GM12878 (cell line): ENCODE measurements at regions not wholly inside any gene's neighbourhood (a gene's known extent, or its start where the extent isn't known, plus 50 kb on each side); places are given as distances from the start of the nearest gene placed in this dataset.

Experiments used
- ATAC-seq: fragments of 200-7000 bp; cut with Tn5 transposase; 3 replicates; pipeline ENCODE4 v1.9.1; 2020; ENCODE audit warnings: mild to moderate bottlenecking, moderate library complexity
- BruUV-seq: library from RNA; stranded (reverse); fragments of 400-500 nt; replicated peaks from 2 replicates; lab custom pipeline; 2021; lab: Mats Ljungman, UMichigan
- CTCF ChIA-PET: fragments of 300-600 bp; sonication (Branson Sonifier 250); formaldehyde crosslinking; extraction: SDS; loops from one replicate; lab custom pipeline; 2021; ENCODE audit warnings: inconsistent platforms; lab: Yijun Ruan, JAX
- POLR2A ChIA-PET: fragments of 350-600 bp; formaldehyde crosslinking; extraction: SDS; loops from one replicate; lab custom pipeline; 2021; ENCODE audit warnings: inconsistent platforms; lab: Charles Lee
- RAD21 ChIA-PET: fragments of 300-600 bp; sonication (Branson Sonifier 250); formaldehyde crosslinking; loops from one replicate; lab custom pipeline; 2023; ENCODE audit warnings: antibody characterized with exemption; ENCODE audit not compliant: unreplicated experiment; lab: Charles Lee
- SMC1A ChIA-PET: fragments of 300-600 bp; sonication (Branson Sonifier 250); formaldehyde crosslinking; loops from one replicate; lab custom pipeline; 2023; ENCODE audit not compliant: unreplicated experiment, uncharacterized antibody; lab: Charles Lee
- DNase-seq: peaks from one replicate; pipeline ENCODE4 v3.0.0-alpha.2; 2011; ENCODE audit warnings: low read depth, low spot score
- FAIRE-seq: peaks from 3 replicates; lab custom pipeline; 2011; peaks lifted over from hg19 to GRCh38; lab: Jason Lieb, UNC
- H2AFZ ChIP-seq: 2 replicates; pipeline ENCODE4 v1.6.0; 2011; ENCODE audit warnings: low read depth, low read length, control low read depth; ENCODE audit not compliant: control insufficient read depth
- H3K27ac ChIP-seq: 2 replicates; pipeline ENCODE4 v1.5.1; 2011; ENCODE audit warnings: control low read depth; ENCODE audit not compliant: control insufficient read depth, insufficient read depth
- H3K27me3 ChIP-seq, 2 experiments: replicated peaks in 1 of 2; 2 replicates each; pipeline versions ENCODE4 v1.6.0 to v1.6.1; 2011; ENCODE audit warnings: low read length in 1 of 2; ENCODE audit not compliant: control insufficient read depth in 2 of 2, insufficient read depth in 2 of 2
- H3K36me3 ChIP-seq, 2 experiments: 2 replicates each; pipeline ENCODE4 v1.5.1; 2011; ENCODE audit warnings: low read length in 1 of 2; ENCODE audit not compliant: control insufficient read depth in 2 of 2, insufficient read depth in 2 of 2
- H3K4me1 ChIP-seq: 2 replicates; pipeline ENCODE4 v1.6.1; 2011; ENCODE audit warnings: mild to moderate bottlenecking, low read length, moderate library complexity, mixed read lengths; ENCODE audit not compliant: control insufficient read depth, insufficient read depth
- H3K4me2 ChIP-seq: 2 replicates; pipeline ENCODE4 v1.6.0; 2011; ENCODE audit warnings: control low read depth; ENCODE audit not compliant: control insufficient read depth, insufficient read depth
- H3K4me3 ChIP-seq: fragments of 200-600 bp; sonication (generic); 2 replicates; pipeline ENCODE4 v1.5.1; 2016
- H3K79me2 ChIP-seq: 2 replicates; pipeline ENCODE4 v1.6.0; 2011; ENCODE audit warnings: low read length; ENCODE audit not compliant: control insufficient read depth, insufficient read depth
- H3K9ac ChIP-seq: 2 replicates; pipeline ENCODE4 v1.8.0; 2011; ENCODE audit warnings: low read length, control low read depth, mixed read lengths; ENCODE audit not compliant: control insufficient read depth, insufficient read depth
- H3K9me3 ChIP-seq: replicated peaks from 3 replicates; pipeline ENCODE4 v1.5.1; 2011; ENCODE audit warnings: mild to moderate bottlenecking, low read length; ENCODE audit not compliant: control insufficient read depth, insufficient read depth
- H4K20me1 ChIP-seq: 2 replicates; pipeline ENCODE4 v1.6.0; 2011; ENCODE audit not compliant: control insufficient read depth, insufficient read depth
- JUNB ChIP-seq: IDR thresholded peaks from 2 replicates; pipeline ENCODE4 v1.6.1; 2016; ENCODE audit warnings: antibody characterized with exemption, mild to moderate bottlenecking
- NRF1 ChIP-seq: conservative IDR thresholded peaks from 2 replicates; pipeline ENCODE4 v1.6.1; 2011; ENCODE audit warnings: mild to moderate bottlenecking, low read depth, low read length, improper control_type of control experiment
- POLR2A ChIP-seq: IDR thresholded peaks from 2 replicates; pipeline ENCODE4 v1.6.1; 2011; ENCODE audit warnings: low read depth, mild to moderate bottlenecking, low read length
- POLR2AphosphoS2 ChIP-seq: IDR thresholded peaks from 2 replicates; pipeline ENCODE4 v1.6.1; 2011; ENCODE audit warnings: low read depth, mild to moderate bottlenecking, low read length, improper control_type of control experiment, moderate library complexity
- WGBS: methylation state at CpG from one replicate; pipeline ENCODE4 v1.1.6; 2016; ENCODE audit warnings: low lambda C conversion rate; ENCODE audit not compliant: insufficient replicate concordance, insufficient coverage; ENCODE audit errors: missing lambda C conversion rate; 5-methylcytosine and 5-hydroxymethylcytosine counted together
- in situ Hi-C: fragments of 300-500 bp; cut with MboI; formaldehyde crosslinking; loops from 9 replicates; pipeline ENCODE4 v1.14.3; 2018; ENCODE audit warnings: mixed read lengths
- intact Hi-C: fragments of 100-400 bp; cut with micrococcal nuclease; formaldehyde crosslinking; loops from one replicate; pipeline ENCODE4 v1.14.2; 2022; ENCODE audit not compliant: unreplicated experiment
- TF ChIP-seq, protein P1 (sequence below): fragments of 450-650 bp; IDR thresholded peaks from 2 replicates; pipeline ENCODE4 v1.6.1; 2017; ENCODE audit warnings: low read depth, mild to moderate bottlenecking, moderate library complexity
- TF ChIP-seq, protein P2 (sequence below): fragments of 450-650 bp; IDR thresholded peaks from 2 replicates; pipeline ENCODE4 v1.6.1; 2016; ENCODE audit warnings: mild to moderate bottlenecking

DNA sequence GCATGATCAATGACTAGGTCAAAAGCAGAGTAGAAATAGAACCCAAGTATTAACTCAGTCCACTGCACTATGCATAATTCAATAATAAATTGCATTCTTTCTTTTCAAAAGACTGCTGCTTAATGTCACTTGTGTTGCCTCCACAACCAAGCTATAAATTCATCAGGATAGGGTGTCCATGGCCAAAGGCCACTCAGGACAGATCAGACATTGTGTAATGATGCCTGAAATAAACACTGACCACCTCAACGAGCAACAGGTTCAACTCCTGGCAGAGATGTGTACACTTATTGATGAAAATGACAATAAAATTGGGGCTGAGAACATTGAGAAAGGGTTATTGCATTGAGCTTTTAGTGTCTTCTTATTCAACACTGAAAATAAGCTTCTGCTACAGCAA, 194.5 kb upstream of the SPOPL start (continued):
- TF ChIP-seq, protein P1, sequence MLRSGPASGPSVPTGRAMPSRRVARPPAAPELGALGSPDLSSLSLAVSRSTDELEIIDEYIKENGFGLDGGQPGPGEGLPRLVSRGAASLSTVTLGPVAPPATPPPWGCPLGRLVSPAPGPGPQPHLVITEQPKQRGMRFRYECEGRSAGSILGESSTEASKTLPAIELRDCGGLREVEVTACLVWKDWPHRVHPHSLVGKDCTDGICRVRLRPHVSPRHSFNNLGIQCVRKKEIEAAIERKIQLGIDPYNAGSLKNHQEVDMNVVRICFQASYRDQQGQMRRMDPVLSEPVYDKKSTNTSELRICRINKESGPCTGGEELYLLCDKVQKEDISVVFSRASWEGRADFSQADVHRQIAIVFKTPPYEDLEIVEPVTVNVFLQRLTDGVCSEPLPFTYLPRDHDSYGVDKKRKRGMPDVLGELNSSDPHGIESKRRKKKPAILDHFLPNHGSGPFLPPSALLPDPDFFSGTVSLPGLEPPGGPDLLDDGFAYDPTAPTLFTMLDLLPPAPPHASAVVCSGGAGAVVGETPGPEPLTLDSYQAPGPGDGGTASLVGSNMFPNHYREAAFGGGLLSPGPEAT: no peak
- TF ChIP-seq, all 136 proteins: peak for 0

DNA sequence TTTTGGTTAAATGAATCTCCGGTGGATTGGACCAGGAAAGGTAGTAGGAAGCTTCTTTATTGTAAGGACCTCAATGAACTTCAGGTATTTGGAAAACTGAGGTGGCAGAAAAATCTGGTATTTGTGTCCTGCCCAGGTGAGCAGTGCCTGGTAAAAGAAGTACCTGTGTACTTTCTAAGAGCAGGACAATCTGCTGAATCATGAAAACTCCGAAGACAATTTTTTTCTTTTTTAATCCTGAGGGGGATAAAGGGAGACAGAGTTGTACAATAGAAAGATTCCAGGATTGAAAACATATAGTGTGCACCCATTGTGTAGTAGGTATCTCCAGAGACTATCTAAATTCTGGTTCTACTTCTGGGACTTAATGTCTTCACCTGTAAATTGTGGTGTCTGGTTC, 191.8 kb upstream of the SPOPL start:
- 32% methylated on average over 2 of the region's 2 CpGs for WGBS
- Histone ChIP-seq H3K4me2 (no peak overlapping the region), H3K9me3 (no peaks in the 10 kb centered on the region), H2AFZ (no peak overlapping the region), H4K20me1 (no peaks in the 10 kb centered on the region), H3K4me3 (no peak overlapping the region), H3K27ac (no peak overlapping the region), H3K4me1 (no peaks in the 10 kb centered on the region), H3K79me2 (no peaks in the 10 kb centered on the region), H3K9ac (no peak overlapping the region), H3K27me3 (no peaks in the 10 kb centered on the region), H3K36me3 (no peaks in the 10 kb centered on the region)
- no peak for ATAC-seq
- ChIA-PET RAD21 (no interaction called here), CTCF (no interaction called here), SMC1A (interaction anchor here (1.6 to 1.9 kb wide), 2 partner anchors 10 to 20 kb away, joined by 3 to 8 read pairs; no protein-coding TSS in a partner anchor), POLR2A (no interaction called here)
- no peak for DNase-seq
- in situ Hi-C loops (no loop called here), intact Hi-C loops (no loop called here)
- no peak for TF ChIP-seq JUNB
- no peak for TF ChIP-seq NRF1
- TF ChIP-seq POLR2A: no peak
- TF ChIP-seq POLR2AphosphoS2: no peak
- TF ChIP-seq, protein P2, sequence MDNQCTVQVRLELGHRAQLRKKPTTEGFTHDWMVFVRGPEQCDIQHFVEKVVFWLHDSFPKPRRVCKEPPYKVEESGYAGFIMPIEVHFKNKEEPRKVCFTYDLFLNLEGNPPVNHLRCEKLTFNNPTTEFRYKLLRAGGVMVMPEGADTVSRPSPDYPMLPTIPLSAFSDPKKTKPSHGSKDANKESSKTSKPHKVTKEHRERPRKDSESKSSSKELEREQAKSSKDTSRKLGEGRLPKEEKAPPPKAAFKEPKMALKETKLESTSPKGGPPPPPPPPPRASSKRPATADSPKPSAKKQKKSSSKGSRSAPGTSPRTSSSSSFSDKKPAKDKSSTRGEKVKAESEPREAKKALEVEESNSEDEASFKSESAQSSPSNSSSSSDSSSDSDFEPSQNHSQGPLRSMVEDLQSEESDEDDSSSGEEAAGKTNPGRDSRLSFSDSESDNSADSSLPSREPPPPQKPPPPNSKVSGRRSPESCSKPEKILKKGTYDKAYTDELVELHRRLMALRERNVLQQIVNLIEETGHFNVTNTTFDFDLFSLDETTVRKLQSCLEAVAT: no peak
- no peak for FAIRE-seq
- no TSS peak for BruUV-seq
